K562 (cell line): ENCODE measurements at regions not wholly inside any gene's neighbourhood (a gene's known extent, or its start where the extent isn't known, plus 50 kb on each side); places are given as distances from the start of the nearest gene placed in this dataset.

Source experiments
- ETV5 ChIP-seq: sonication (generic); formaldehyde crosslinking; IDR thresholded peaks from 2 replicates; pipeline ENCODE4 v1.4.0; 2020; ENCODE audit warnings: low read depth, mild to moderate bottlenecking, missing genetic modification reagents
- FOXK2 ChIP-seq, 2 experiments: fragments of 450-650 bp; IDR thresholded peaks in 1 of 2; conservative IDR thresholded peaks in 1 of 2; 2 replicates each; pipeline ENCODE4 v1.6.1; 2016; ENCODE audit warnings: low read depth in 2 of 2, mild to moderate bottlenecking in 1 of 2
- GTF2B ChIP-seq: IDR thresholded peaks from 2 replicates; pipeline ENCODE4 v1.6.1; 2011; ENCODE audit not compliant: insufficient read length; ENCODE audit errors: extremely low read depth
- JUNB ChIP-seq: fragments of 450-650 bp; formaldehyde crosslinking; conservative IDR thresholded peaks from 2 replicates; pipeline ENCODE4 v1.4.0; 2020; ENCODE audit warnings: mild to moderate bottlenecking
- NFYB ChIP-seq: IDR thresholded peaks from 2 replicates; pipeline ENCODE4 v1.6.1; 2011; ENCODE audit warnings: mild to moderate bottlenecking, moderate library complexity; ENCODE audit not compliant: insufficient read length; ENCODE audit errors: extremely low read depth
- REST ChIP-seq, 2 experiments: fragments of 450-650 bp; formaldehyde crosslinking in 1 of 2; IDR thresholded peaks; 2 replicates each; pipeline versions ENCODE4 v1.4.0 to v1.6.1; 2014 to 2020; ENCODE audit warnings: mild to moderate bottlenecking in 2 of 2, borderline replicate concordance in 1 of 2, low read depth in 1 of 2
- SMARCA4 ChIP-seq: fragments of 450-650 bp; IDR thresholded peaks from 2 replicates; pipeline ENCODE4 v1.6.1; 2016
- THRAP3 ChIP-seq: fragments of 450-650 bp; IDR thresholded peaks from 2 replicates; pipeline ENCODE4 v1.6.1; 2016; ENCODE audit warnings: mild to moderate bottlenecking, inconsistent platforms, borderline replicate concordance
- ZNF212 ChIP-seq: fragments of 450-650 bp; formaldehyde crosslinking; IDR thresholded peaks from 2 replicates; pipeline ENCODE4 v1.4.0; 2020; ENCODE audit warnings: mild to moderate bottlenecking
- ZNF232 ChIP-seq: sonication (generic); formaldehyde crosslinking; IDR thresholded peaks from 2 replicates; pipeline ENCODE4 v1.8.0; 2022; ENCODE audit warnings: mild to moderate bottlenecking, missing genetic modification reagents
- ZNF57 ChIP-seq: fragments of 450-650 bp; formaldehyde crosslinking; IDR thresholded peaks from 2 replicates; pipeline ENCODE4 v1.4.0; 2020; ENCODE audit warnings: mild to moderate bottlenecking, moderate library complexity
- ZNF639 ChIP-seq, 2 experiments: fragments of 200-800 bp in 1 of 2; sonication (Bioruptor generic) in 1 of 2; sonication (generic) in 1 of 2; formaldehyde crosslinking in 1 of 2; IDR thresholded peaks in 1 of 2; conservative IDR thresholded peaks in 1 of 2; 2 replicates each; pipeline versions ENCODE4 v1.5.0 to v1.6.1; 2016 to 2020; ENCODE audit warnings: missing compliant biosample characterization in 1 of 2, missing genetic modification characterization in 1 of 2, missing genetic modification reagents in 1 of 2
- ZNF76 ChIP-seq: fragments of 250-450 bp; sonication (Bioruptor Pico); IDR thresholded peaks from 2 replicates; pipeline ENCODE4 v1.4.0; 2020; ENCODE audit warnings: mild to moderate bottlenecking, moderate library complexity, borderline replicate concordance
- TF ChIP-seq, protein P1 (sequence below): fragments of 250-450 bp; sonication (Bioruptor Pico); IDR thresholded peaks from 2 replicates; pipeline ENCODE4 v1.5.0; 2020; ENCODE audit warnings: mild to moderate bottlenecking

DNA sequence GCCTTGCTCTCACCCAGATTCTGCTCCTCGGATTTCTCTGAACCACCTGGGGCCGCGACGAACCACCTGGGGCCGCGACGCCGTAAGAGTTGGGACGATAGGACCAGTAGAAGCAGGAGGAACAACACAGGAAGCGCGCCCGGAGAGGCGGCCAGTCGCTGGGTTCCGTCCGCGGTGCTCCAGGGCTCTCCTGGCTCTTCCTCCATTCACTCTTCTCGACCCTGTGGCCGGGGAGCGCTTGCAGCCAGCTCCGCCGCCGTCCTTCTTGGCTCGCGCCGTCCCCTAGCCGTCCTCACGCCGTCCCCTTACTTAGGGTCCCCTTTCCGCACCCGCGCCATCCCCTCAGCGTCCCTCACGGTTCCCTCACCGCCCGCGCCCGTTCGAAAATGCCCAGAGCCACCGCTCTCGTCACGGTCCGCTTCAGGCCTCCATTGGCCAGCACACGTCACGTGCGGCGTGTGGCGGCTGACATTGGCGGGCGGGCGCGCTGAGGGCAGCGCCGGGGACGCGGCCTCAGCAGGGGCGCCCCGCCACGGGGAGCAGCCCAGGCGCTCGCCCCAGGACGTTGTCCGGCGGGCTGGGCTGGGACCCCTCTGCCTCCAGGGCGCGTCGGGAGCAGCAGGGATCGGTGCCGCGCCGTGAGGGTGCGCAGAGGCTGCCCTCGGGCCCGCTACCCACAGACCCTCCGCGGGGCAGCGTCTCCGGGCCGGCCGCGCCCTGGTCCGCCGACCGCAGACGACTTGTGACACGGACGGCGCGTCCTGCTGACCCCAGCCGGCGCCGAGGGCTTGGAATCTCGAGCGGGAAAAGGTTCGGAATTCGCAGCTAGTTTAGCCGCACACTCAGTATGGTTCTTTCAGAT is 53.7 kb upstream of the PTPDC1 start (continued):
- TF ChIP-seq ZNF639 (CRISPR knock-in tag; conservative IDR thresholded peaks at IDR 0.05 in 1 of 2, IDR thresholded peaks at IDR 0.05 in 1 of 2) (no peak), FOXK2 (conservative IDR thresholded peaks at IDR 0.05 in 1 of 2, IDR thresholded peaks at IDR 0.05 in 1 of 2; ENCODE audit: low read depth in 2 of 2) (no peak; a peak in 1 of 4 replicates), JUNB (CRISPR knock-in tag) (no peak), ZNF232 (CRISPR knock-in tag) (no peak), REST (IDR thresholded peaks at IDR 0.05; ENCODE audit: borderline replicate concordance) (peak; percentile 92), REST (CRISPR knock-in tag; IDR thresholded peaks at IDR 0.05; ENCODE audit: low read depth) (no peak; the same call in 1 of the 2 replicates), NFYB (peak; percentile 94), ETV5 (peak; percentile 40; the same call in 1 of the 2 replicates), ZNF57 (no peak), ZNF76 (CRISPR knock-in tag) (no peak), GTF2B (no peak), ZNF212 (CRISPR knock-in tag) (no peak), THRAP3 (no peak), SMARCA4 (no peak)
- TF ChIP-seq, protein P1, sequence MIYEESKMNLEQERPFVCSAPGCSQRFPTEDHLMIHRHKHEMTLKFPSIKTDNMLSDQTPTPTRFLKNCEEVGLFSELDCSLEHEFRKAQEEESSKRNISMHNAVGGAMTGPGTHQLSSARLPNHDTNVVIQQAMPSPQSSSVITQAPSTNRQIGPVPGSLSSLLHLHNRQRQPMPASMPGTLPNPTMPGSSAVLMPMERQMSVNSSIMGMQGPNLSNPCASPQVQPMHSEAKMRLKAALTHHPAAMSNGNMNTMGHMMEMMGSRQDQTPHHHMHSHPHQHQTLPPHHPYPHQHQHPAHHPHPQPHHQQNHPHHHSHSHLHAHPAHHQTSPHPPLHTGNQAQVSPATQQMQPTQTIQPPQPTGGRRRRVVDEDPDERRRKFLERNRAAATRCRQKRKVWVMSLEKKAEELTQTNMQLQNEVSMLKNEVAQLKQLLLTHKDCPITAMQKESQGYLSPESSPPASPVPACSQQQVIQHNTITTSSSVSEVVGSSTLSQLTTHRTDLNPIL (CRISPR knock-in tag) = no peak
